Prostate gland (tissue), 2 donors: ENCODE measurements at regions not wholly inside any gene's neighbourhood (a gene's known extent, or its start where the extent isn't known, plus 50 kb on each side); places are given as distances from the start of the nearest gene placed in this dataset.

Experiments
- DNase-seq: peaks from one replicate; pipeline ENCODE4 v3.0.0-alpha.2; 2019; ENCODE audit warnings: low spot score
- H3K27ac ChIP-seq, 2 donors: fragments of 200-600 bp; sonication (generic); 2 replicates each; pipeline ENCODE4 v1.5.1; 2017 to 2019
- H3K27me3 ChIP-seq: fragments of 200-600 bp; sonication (generic); replicated peaks from 2 replicates; pipeline ENCODE4 v1.5.1; 2019; ENCODE audit not compliant: insufficient read depth
- H3K36me3 ChIP-seq, 2 donors: fragments of 200-600 bp; sonication (generic); 1 replicate in 1 of 2; 2 replicates in 1 of 2; pipeline versions ENCODE4 v1.5.1 to v1.8.1; 2017 to 2019
- H3K4me1 ChIP-seq: fragments of 200-600 bp; sonication (generic); replicated peaks from 2 replicates; pipeline ENCODE4 v1.5.1; 2019
- H3K4me3 ChIP-seq, 2 donors: fragments of 200-600 bp; sonication (generic); 2 replicates each; pipeline ENCODE4 v1.5.1; 2017 to 2019
- H3K9me3 ChIP-seq: fragments of 200-600 bp; sonication (generic); 2 replicates; pipeline ENCODE4 v1.5.1; 2017
- POLR2A ChIP-seq: fragments of 450-650 bp; IDR thresholded peaks from one replicate; pipeline ENCODE4 v1.6.1; 2016; ENCODE audit warnings: antibody characterized with exemption, mild to moderate bottlenecking
- POLR2AphosphoS5 ChIP-seq: sonication (generic); formaldehyde crosslinking; IDR thresholded peaks from one replicate; pipeline ENCODE4 v1.6.1; 2017; ENCODE audit warnings: antibody characterized with exemption
- WGBS: methylation state at CpG from one replicate; pipeline ENCODE4 v1.1.5; 2018; 5-methylcytosine and 5-hydroxymethylcytosine counted together
- intact Hi-C: fragments of 100-400 bp; cut with DNase I; formaldehyde crosslinking; loops from one replicate; pipeline ENCODE4 v1.14.2; 2022
- TF ChIP-seq, protein P1 (sequence below), 4 experiments: fragments of 200-600 bp in 2 of 4; fragments of 450-650 bp in 2 of 4; sonication (generic) in 2 of 4; IDR thresholded peaks; 1 replicate in 3 of 4; 2 replicates in 1 of 4; pipeline ENCODE4 v1.5.1; 2016 to 2019; ENCODE audit warnings: antibody characterized with exemption in 4 of 4, mild to moderate bottlenecking in 2 of 4, moderate library complexity in 2 of 4

GRCh38 chr3:22101811-22102210, 350.8 kb upstream of the ZNF385D start:
- WGBS: 94% methylated on average over 1 of the region's 1 CpG
- no peaks in the 10 kb centered on the region for H3K36me3 ChIP-seq
- H3K27me3 ChIP-seq: no peaks in the 10 kb centered on the region
- H3K4me3 ChIP-seq: no peak overlapping the region
- no peak for DNase-seq
- H3K9me3 ChIP-seq: no peaks in the 10 kb centered on the region
- H3K27ac ChIP-seq: no peak overlapping the region
- intact Hi-C loops: no loop called here
- TF ChIP-seq POLR2AphosphoS5 (no peak), POLR2A (no peak)
- TF ChIP-seq, protein P1, sequence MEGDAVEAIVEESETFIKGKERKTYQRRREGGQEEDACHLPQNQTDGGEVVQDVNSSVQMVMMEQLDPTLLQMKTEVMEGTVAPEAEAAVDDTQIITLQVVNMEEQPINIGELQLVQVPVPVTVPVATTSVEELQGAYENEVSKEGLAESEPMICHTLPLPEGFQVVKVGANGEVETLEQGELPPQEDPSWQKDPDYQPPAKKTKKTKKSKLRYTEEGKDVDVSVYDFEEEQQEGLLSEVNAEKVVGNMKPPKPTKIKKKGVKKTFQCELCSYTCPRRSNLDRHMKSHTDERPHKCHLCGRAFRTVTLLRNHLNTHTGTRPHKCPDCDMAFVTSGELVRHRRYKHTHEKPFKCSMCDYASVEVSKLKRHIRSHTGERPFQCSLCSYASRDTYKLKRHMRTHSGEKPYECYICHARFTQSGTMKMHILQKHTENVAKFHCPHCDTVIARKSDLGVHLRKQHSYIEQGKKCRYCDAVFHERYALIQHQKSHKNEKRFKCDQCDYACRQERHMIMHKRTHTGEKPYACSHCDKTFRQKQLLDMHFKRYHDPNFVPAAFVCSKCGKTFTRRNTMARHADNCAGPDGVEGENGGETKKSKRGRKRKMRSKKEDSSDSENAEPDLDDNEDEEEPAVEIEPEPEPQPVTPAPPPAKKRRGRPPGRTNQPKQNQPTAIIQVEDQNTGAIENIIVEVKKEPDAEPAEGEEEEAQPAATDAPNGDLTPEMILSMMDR (IDR thresholded peaks at IDR 0.05): no peak
- H3K4me1 ChIP-seq: no peaks in the 10 kb centered on the region

DNA sequence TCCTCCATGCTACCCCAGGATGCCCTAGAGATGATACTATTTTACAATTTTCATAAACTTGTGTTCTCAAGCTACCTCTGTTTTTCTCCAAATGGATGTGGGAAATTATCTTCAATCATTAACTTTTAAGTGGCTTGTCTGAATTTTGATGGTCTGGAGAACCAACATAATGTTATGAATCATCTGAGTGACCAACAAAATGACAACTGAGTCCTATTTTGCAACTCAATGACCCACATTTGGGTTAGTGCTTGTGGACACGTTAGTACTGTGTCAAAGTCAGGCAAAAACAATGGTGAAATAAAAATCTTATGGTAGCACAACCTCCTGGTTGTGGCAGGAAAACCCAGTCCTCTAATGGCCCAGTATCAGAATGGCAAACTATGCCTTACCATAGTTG, 352.4 kb upstream of the ZNF385D start:
- H3K27ac ChIP-seq: no peak overlapping the region
- 97% methylated on average over 1 of the region's 1 CpG for WGBS
- no peaks in the 10 kb centered on the region for H3K27me3 ChIP-seq
- H3K4me1 ChIP-seq: no peaks in the 10 kb centered on the region
- intact Hi-C loops: no loop called here
- TF ChIP-seq POLR2AphosphoS5: no peak
- H3K9me3 ChIP-seq: no peaks in the 10 kb centered on the region
- no peaks in the 10 kb centered on the region for H3K36me3 ChIP-seq
- H3K4me3 ChIP-seq: no peak overlapping the region
- no peak for DNase-seq

DNA sequence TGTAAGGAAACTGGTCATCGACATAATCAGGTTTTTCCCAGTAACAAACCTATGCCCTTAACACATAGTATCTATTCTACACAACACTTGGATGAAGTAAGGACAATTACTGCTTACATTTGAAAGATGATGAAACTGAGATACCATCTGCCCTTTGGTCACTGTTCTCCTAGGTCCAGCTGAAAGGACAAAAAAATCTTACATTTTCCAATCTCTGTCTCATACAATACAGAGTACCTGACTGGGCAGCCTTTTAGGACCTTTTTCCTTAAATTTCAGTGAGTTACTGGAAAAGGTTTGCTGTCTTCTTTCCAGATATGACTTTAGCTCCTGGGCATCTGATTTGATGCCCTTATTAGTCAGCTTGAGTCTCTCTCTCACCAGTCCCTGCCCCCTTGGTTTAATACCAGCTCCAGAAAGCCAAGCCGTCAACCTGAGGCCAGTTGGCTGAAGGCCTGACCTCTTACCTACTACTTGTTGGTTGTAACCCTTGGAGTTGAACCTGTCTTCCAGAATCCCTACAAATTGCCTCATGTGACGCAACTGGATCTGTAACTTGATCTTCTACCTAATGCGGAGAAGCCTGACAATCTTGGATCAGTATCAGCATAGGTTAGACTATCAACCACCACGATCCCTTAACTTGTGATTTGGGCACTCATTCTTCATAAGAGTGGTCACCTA, 355.3 kb upstream of the ZNF385D start:
- H3K27ac ChIP-seq: no peak overlapping the region
- H3K4me1 ChIP-seq: peaks cover 2% of the 10 kb centered on the region
- no peak overlapping the region for H3K4me3 ChIP-seq
- intact Hi-C loops: no loop called here
- 84% methylated on average over 5 of the region's 5 CpGs for WGBS
- H3K9me3 ChIP-seq: no peaks in the 10 kb centered on the region
- no peaks in the 10 kb centered on the region for H3K36me3 ChIP-seq
- TF ChIP-seq POLR2AphosphoS5: no peak
- no peak for TF ChIP-seq POLR2A
- TF ChIP-seq, protein P1 (IDR thresholded peaks at IDR 0.05): no peak
- no peak for DNase-seq
- no peaks in the 10 kb centered on the region for H3K27me3 ChIP-seq

DNA sequence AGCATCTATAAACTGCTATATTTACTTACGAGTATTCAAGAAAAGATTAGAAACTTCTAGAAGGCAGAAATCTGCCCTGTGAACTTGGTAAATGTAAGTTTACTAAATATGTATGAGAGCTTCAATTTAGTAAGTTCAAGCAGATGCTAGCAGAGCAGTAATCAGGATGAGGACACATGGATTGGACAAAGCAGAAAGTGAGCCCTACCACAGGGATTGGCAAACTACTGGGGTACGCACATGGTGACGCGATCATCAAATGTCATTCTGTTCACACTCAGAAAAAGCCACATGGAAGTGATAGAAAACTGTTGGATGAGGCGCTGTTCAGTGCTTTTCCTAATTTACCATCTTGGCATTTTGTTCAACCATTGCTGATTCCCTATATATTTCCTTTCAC, 360.2 kb upstream of the ZNF385D start:
- Histone ChIP-seq H3K9me3 (no peaks in the 10 kb centered on the region), H3K4me3 (no peak overlapping the region), H3K27me3 (no peaks in the 10 kb centered on the region), H3K36me3 (no peaks in the 10 kb centered on the region), H3K4me1 (peaks cover 2% of the 10 kb centered on the region), H3K27ac (peak overlapping the region; percentile 1 to 36)
- WGBS: 65% methylated on average over 5 of the region's 5 CpGs
- intact Hi-C loops: no loop called here
- DNase-seq: no peak
- TF ChIP-seq POLR2A (no peak), POLR2AphosphoS5 (no peak)
- TF ChIP-seq, protein P1 (IDR thresholded peaks at IDR 0.05): no peak

DNA sequence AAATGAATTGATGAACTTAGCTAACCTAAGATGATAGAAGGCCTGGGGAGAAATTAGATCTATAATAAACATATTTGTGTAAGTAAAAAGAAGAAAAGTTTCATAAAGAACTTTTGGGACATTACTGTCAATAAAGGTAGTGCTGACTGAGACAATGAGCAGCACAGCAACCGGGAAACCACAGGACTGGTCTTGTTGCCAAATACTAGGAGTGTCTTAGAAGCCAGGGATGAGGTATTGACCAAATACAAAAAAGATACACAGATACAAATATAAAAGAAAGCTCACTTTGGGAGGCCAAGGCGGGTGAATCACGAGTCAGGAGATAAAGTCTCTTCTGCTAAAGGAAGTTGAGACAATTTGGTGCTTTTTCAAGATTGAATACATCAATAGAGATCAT, 362.4 kb upstream of the ZNF385D start:
- TF ChIP-seq POLR2AphosphoS5 (no peak), POLR2A (no peak)
- TF ChIP-seq, protein P1 (IDR thresholded peaks at IDR 0.05): no peak
- Histone ChIP-seq H3K4me1 (peaks cover 2% of the 10 kb centered on the region), H3K9me3 (no peaks in the 10 kb centered on the region), H3K36me3 (no peaks in the 10 kb centered on the region), H3K27me3 (no peaks in the 10 kb centered on the region), H3K4me3 (no peak overlapping the region), H3K27ac (no peak overlapping the region)
- DNase-seq: peak; percentile 16
- intact Hi-C loops: no loop called here
- 64% methylated on average over 3 of the region's 3 CpGs for WGBS
